PC-9 (cell line): ENCODE measurements at regions not wholly inside any gene's neighbourhood (a gene's known extent, or its start where the extent isn't known, plus 50 kb on each side); places are given as distances from the start of the nearest gene placed in this dataset.

Source experiments
- CTCF ChIP-seq: fragments of 200-600 bp; sonication (generic); conservative IDR thresholded peaks from 2 replicates; pipeline ENCODE4 v1.6.1; 2017; ENCODE audit warnings: mixed run types, antibody characterized with exemption, mild to moderate bottlenecking, moderate library complexity
- EZH2 ChIP-seq: fragments of 200-600 bp; sonication (generic); IDR thresholded peaks from 2 replicates; pipeline ENCODE4 v1.8.0; 2017; ENCODE audit warnings: antibody characterized with exemption, low read depth

GRCh38 chr5:172583931-172584511 lies 57.0 kb upstream of the NEURL1B start:
- TF ChIP-seq CTCF = no peak
- no peak for TF ChIP-seq EZH2
